Fibroblast of pulmonary artery (primary cell): ENCODE measurements at regions not wholly inside any gene's neighbourhood (a gene's known extent, or its start where the extent isn't known, plus 50 kb on each side); places are given as distances from the start of the nearest gene placed in this dataset.

Experiments
- DNase-seq: peaks from one replicate; pipeline ENCODE4 v3.0.0-alpha.2; 2010; ENCODE audit warnings: low read depth
- H3K4me3 ChIP-seq: replicated peaks from 2 replicates; pipeline ENCODE4 v1.5.1; 2011; ENCODE audit warnings: low read depth, mild to moderate bottlenecking, control low read depth, low read length, moderate library complexity
- TF ChIP-seq, protein P1 (sequence below): IDR thresholded peaks from 2 replicates; pipeline ENCODE4 v1.5.1; 2011; ENCODE audit warnings: mild to moderate bottlenecking, control low read depth, low read length, inconsistent platforms; ENCODE audit errors: missing control alignments

DNA sequence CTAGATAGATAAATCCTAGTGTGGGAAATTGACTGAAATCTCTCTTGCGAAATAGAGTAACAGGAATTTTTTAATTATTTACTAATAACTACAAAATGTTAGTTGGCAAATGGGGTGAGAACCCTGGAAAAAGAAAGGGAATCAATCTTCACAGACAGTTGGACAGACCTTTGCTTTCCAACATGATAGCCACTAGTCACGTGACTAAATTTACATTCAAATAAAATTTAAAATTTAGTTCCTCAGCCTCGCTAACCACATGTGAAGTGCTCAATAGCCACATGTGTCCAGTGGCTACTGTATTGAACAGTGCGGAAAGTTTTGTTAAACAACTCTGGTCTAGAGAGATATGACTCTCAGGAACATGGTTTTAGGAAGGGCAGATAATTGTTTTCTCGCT, 289.9 kb upstream of the RASA1 start:
- TF ChIP-seq, protein P1, sequence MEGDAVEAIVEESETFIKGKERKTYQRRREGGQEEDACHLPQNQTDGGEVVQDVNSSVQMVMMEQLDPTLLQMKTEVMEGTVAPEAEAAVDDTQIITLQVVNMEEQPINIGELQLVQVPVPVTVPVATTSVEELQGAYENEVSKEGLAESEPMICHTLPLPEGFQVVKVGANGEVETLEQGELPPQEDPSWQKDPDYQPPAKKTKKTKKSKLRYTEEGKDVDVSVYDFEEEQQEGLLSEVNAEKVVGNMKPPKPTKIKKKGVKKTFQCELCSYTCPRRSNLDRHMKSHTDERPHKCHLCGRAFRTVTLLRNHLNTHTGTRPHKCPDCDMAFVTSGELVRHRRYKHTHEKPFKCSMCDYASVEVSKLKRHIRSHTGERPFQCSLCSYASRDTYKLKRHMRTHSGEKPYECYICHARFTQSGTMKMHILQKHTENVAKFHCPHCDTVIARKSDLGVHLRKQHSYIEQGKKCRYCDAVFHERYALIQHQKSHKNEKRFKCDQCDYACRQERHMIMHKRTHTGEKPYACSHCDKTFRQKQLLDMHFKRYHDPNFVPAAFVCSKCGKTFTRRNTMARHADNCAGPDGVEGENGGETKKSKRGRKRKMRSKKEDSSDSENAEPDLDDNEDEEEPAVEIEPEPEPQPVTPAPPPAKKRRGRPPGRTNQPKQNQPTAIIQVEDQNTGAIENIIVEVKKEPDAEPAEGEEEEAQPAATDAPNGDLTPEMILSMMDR: no peak
- no peak for DNase-seq
- no peak overlapping the region for H3K4me3 ChIP-seq

GRCh38 chr5:86979811-86980411, 287.8 kb upstream of the RASA1 start:
- no peak overlapping the region for H3K4me3 ChIP-seq
- TF ChIP-seq, protein P1: no peak
- peak; percentile 91 for DNase-seq

GRCh38 chr5:86981898-86982297, 285.8 kb upstream of the RASA1 start:
- no peak for DNase-seq
- TF ChIP-seq, protein P1: no peak
- H3K4me3 ChIP-seq: no peak overlapping the region

GRCh38 chr5:86983208-86983607, 284.5 kb upstream of the RASA1 start:
- no peak for DNase-seq
- no peak overlapping the region for H3K4me3 ChIP-seq
- TF ChIP-seq, protein P1: no peak

DNA sequence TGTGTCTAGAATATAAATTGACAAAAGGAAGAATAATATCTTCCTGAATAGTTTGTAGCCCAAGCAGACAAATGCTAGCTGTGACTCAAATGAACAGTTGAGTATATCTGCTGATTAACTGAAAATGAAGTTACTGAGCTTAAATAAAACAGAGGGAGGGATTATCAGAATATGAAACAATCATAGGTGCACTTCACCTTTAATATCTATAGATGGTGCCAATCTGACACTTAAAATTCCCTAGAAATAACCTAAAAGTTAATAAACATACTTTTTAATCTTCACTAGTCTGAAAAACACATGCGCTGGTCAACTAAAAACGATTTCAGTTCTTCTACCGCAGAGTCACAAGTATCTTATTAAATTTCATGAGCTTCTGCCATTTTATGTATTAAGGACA, 280.8 kb upstream of the RASA1 start:
- TF ChIP-seq, protein P1: no peak
- DNase-seq: no peak
- no peak overlapping the region for H3K4me3 ChIP-seq

DNA sequence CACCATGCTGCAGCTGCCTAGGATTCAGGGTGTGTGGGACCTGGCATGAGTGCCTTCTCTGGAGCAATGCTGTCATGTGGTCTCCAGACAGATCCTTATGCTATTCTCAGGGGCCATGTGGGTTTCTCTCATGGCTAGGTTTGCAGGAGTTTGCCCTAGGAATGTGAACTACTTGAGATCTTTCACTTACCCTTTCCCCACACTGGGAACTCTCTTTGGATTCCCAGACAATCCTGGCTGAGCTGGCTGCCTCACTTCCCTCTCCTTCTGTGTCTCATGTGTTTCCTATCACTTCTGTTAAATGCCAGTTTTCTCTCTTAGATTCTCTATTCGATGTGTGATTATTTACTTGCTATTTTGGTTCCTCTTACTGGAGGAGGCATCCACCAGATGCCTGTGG, 270.2 kb upstream of the RASA1 start:
- no peak for DNase-seq
- TF ChIP-seq, protein P1: no peak
- no peak overlapping the region for H3K4me3 ChIP-seq

- H3K4me3 ChIP-seq: no peak overlapping the region
- no peak for DNase-seq
- TF ChIP-seq, protein P1: no peak
Observed at GRCh38 chr5:86999951-87000350, 267.7 kb upstream of the RASA1 start.
